GM19468 (cell line): ENCODE measurements at regions not wholly inside any gene's neighbourhood (a gene's known extent, or its start where the extent isn't known, plus 50 kb on each side); places are given as distances from the start of the nearest gene placed in this dataset.
A peak's percentile ranks its signal among the peaks of the same experiment; 100 is the strongest.

ENCODE experiments used
- ATAC-seq: cut with Tn5 transposase; IDR thresholded peaks from one replicate; pipeline ENCODE4 v1.9.1; 2021; ENCODE audit warnings: mild to moderate bottlenecking, moderate library complexity, moderate number of reproducible peaks; ENCODE audit not compliant: unreplicated experiment; ENCODE audit errors: extremely low read depth

GRCh38 chr2:95539290-95539689, 52.5 kb upstream of the TRIM43 start:
- no peak for ATAC-seq

DNA sequence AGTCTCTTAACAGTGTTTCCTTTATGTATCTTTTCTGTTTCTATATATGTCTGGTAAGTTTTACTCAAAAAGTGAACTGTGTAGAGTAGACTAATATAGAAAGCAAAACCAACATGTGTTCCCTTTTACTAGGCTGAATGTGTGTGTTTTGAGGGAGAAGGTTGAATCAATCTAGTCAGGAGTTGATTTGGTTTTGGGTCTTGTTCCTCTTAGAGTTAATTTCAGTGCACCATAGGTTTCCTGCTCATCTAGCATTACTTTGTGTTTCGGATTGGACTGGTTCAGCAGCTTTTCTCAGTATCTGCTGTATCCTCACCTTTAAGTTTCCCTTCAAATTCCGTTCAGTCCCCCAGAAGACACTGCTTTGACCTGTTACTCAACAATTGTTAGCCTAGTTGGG, 52.0 kb upstream of the TRIM43 start:
- peak; percentile 64 for ATAC-seq
